Neutrophil (primary cell): ENCODE measurements at regions not wholly inside any gene's neighbourhood (a gene's known extent, or its start where the extent isn't known, plus 50 kb on each side); places are given as distances from the start of the nearest gene placed in this dataset.

Experiments
- H3K27ac ChIP-seq: fragments of 200-600 bp; sonication (generic); 2 replicates; pipeline ENCODE4 v1.5.1; 2016; ENCODE audit warnings: mild to moderate bottlenecking, moderate library complexity
- H3K27me3 ChIP-seq: fragments of 200-600 bp; sonication (generic); 2 replicates; pipeline ENCODE4 v1.6.0; 2016; ENCODE audit warnings: mild to moderate bottlenecking
- H3K36me3 ChIP-seq: fragments of 200-600 bp; sonication (generic); 2 replicates; pipeline ENCODE4 v1.5.1; 2017
- H3K4me1 ChIP-seq, 2 experiments: fragments of 200-600 bp in 1 of 2; sonication (generic) in 1 of 2; 1 replicate in 1 of 2; 2 replicates in 1 of 2; pipeline versions ENCODE4 v1.5.1 to v1.6.1; 2013 to 2016; ENCODE audit warnings: low read depth in 1 of 2, low read length in 1 of 2, mild to moderate bottlenecking in 1 of 2, moderate library complexity in 1 of 2; ENCODE audit not compliant: control insufficient read depth in 1 of 2, insufficient read depth in 1 of 2
- H3K4me3 ChIP-seq, 2 experiments: fragments of 200-600 bp in 1 of 2; sonication (generic) in 1 of 2; 1 replicate in 1 of 2; 2 replicates in 1 of 2; pipeline ENCODE4 v1.5.1; 2013 to 2016; ENCODE audit warnings: low read depth in 1 of 2, low read length in 1 of 2, mild to moderate bottlenecking in 1 of 2, moderate library complexity in 1 of 2
- H3K9me3 ChIP-seq: fragments of 200-600 bp; sonication (generic); 2 replicates; pipeline ENCODE4 v1.5.1; 2016
- TF ChIP-seq, protein P1 (sequence below): fragments of 200-600 bp; sonication (generic); IDR thresholded peaks from 2 replicates; pipeline ENCODE4 v1.5.1; 2016; ENCODE audit warnings: antibody characterized with exemption

DNA sequence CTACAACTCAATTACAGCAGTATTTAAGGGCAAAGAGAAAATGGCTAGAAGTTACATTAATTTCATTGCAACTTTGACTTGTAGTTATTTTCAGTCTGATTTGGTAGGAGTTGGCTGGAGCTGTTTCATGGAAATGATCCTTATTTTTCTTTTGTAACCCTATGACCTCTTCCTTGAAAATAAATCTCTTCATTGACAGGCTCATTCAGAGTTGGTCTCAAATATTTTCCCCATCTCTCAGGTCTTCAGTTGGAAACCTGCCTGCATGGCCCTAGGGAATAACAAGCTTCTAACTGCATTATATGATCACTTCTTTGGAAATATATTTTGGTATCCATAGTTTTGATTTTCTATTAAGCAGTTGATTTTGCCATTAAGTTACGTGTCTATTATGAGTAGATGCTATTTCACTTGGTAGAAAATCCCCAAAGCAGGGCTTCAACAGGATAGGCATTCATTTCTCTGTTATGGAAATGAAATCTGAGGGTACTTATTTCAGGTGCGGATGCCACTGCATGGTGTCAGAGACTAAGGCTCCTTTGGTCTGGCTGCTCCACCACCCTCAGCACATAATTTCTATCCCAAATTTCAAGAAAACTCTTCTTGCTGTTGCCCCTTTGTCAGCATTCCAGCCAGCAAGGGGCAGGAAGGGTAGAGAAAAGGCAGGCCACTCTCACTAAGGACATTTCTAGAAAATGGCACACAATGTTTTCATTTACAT lies 502.5 kb downstream of the SPRY1 start:
- Histone ChIP-seq H3K27ac (no peak overlapping the region), H3K36me3 (no peaks in the 10 kb centered on the region), H3K27me3 (no peaks in the 10 kb centered on the region), H3K4me3 (no peak overlapping the region), H3K4me1 (no peaks in the 10 kb centered on the region), H3K9me3 (no peaks in the 10 kb centered on the region)
- TF ChIP-seq, protein P1, sequence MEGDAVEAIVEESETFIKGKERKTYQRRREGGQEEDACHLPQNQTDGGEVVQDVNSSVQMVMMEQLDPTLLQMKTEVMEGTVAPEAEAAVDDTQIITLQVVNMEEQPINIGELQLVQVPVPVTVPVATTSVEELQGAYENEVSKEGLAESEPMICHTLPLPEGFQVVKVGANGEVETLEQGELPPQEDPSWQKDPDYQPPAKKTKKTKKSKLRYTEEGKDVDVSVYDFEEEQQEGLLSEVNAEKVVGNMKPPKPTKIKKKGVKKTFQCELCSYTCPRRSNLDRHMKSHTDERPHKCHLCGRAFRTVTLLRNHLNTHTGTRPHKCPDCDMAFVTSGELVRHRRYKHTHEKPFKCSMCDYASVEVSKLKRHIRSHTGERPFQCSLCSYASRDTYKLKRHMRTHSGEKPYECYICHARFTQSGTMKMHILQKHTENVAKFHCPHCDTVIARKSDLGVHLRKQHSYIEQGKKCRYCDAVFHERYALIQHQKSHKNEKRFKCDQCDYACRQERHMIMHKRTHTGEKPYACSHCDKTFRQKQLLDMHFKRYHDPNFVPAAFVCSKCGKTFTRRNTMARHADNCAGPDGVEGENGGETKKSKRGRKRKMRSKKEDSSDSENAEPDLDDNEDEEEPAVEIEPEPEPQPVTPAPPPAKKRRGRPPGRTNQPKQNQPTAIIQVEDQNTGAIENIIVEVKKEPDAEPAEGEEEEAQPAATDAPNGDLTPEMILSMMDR, result no peak

DNA sequence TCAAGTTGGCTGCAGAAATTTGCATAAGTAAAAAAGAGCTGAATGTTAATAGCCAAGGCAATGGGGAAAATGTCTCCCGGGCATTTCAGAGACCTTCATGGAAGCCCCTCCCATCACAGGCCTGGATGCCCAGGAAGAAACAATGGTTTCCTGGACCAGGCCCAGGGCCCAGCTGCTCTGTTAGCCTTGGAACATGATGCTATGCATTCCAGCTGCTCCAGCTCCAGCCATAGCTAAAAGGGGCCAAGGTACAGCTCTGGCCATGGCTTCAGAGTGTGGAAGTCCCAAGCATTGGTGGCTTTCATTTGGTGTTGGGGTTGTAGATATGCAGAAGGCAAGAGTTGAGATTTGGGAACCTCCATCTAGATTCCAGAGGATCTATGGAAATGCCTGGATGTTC lies 508.3 kb downstream of the SPRY1 start:
- Histone ChIP-seq H3K4me3 (no peak overlapping the region), H3K4me1 (no peaks in the 10 kb centered on the region)
- TF ChIP-seq, protein P1, result no peak

DNA sequence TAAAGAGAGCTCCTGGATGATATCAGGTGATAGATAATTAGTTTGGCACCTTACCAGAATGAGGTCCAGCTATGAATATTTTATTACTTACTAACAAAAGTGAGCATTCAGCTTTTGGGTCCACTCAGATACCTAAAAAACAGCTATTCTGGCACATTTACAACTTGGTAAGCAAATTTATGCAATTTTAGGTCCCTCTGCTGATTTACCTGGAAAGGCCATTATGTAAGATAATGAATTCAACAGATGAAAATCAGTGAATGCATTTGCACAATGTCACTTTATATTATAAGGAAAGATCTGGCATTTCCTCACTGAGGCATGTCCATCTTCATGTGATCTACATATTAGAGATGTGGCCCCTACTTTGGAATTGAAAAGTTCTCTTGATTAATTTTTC lies 517.0 kb downstream of the SPRY1 start:
- Histone ChIP-seq H3K27ac (no peak overlapping the region), H3K4me1 (no peaks in the 10 kb centered on the region), H3K9me3 (no peaks in the 10 kb centered on the region), H3K4me3 (no peak overlapping the region), H3K36me3 (no peaks in the 10 kb centered on the region), H3K27me3 (no peaks in the 10 kb centered on the region)
- TF ChIP-seq, protein P1, result no peak

More for the DNA sequence above, 508.3 kb downstream of the SPRY1 start:
- no peaks in the 10 kb centered on the region for H3K9me3 ChIP-seq
- no peaks in the 10 kb centered on the region for H3K27me3 ChIP-seq
- no peaks in the 10 kb centered on the region for H3K36me3 ChIP-seq
- no peak overlapping the region for H3K27ac ChIP-seq

DNA sequence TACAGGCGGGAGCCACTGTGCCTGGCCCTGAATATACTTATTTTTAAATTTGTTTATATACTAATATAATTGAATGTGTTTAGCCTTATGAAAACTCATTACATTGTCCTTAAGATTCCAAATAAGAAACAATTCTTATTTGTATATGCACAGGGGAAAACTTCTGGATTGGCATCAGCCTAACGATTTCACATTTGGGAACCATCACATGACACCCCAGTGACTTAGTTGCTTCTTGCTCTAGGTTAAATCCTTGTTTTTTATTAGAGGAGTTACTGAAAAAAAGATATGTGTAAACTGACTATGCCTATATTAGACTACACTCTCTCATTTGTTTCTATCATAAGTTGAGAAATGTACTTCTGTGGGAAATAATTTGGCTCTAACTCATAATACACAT lies 520.2 kb downstream of the SPRY1 start:
- Histone ChIP-seq H3K9me3 (no peaks in the 10 kb centered on the region), H3K27ac (no peak overlapping the region), H3K4me1 (no peaks in the 10 kb centered on the region), H3K27me3 (no peaks in the 10 kb centered on the region), H3K4me3 (no peak overlapping the region), H3K36me3 (no peaks in the 10 kb centered on the region)
- TF ChIP-seq, protein P1, result no peak

DNA sequence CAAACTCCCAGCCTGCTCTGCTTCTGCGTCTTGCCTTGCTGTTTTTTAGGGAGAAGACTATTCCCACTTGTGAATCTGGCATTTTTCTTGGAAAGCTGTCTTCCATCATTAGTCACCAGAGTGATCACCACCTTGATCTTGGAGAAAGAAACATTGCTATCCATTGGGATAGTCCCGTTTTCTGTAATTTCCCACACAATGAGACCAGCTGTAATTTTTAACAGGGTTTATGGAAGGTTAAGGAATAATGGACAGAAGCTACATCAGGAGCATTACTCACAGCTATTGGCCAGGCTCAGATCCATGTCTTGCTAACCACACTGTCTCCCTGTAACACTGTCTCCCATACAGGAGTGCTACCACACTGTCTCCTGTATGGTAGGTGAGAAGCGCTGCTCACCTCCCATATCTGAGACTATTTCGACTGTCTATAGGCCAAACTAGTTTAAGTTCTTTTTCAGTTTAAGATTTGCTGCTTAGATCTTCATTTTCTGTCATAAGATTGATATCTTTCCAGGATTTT lies 523.0 kb downstream of the SPRY1 start:
- H3K9me3 ChIP-seq, result no peaks in the 10 kb centered on the region
- TF ChIP-seq, protein P1, result no peak
- no peaks in the 10 kb centered on the region for H3K4me1 ChIP-seq
- H3K27me3 ChIP-seq, result no peaks in the 10 kb centered on the region
- H3K4me3 ChIP-seq, result no peak overlapping the region
- H3K27ac ChIP-seq, result no peak overlapping the region
- no peaks in the 10 kb centered on the region for H3K36me3 ChIP-seq
